HG02571 (cell line): ENCODE measurements at regions not wholly inside any gene's neighbourhood (a gene's known extent, or its start where the extent isn't known, plus 50 kb on each side); places are given as distances from the start of the nearest gene placed in this dataset.
"Not testable (repeated sequence)": the region's sequence is repeated elsewhere in the genome, so short reads cannot be mapped to it uniquely, and the experiment has no call there.

ENCODE experiments used
- ATAC-seq: cut with Tn5 transposase; IDR thresholded peaks from one replicate; pipeline ENCODE4 v1.9.1; 2021; ENCODE audit warnings: mild to moderate bottlenecking, moderate library complexity; ENCODE audit not compliant: unreplicated experiment

GRCh38 chr5:27091858-27092257 lies 53.5 kb upstream of the CDH9 start:
- ATAC-seq, result no peak

GRCh38 chr5:27088822-27089221 lies 50.4 kb upstream of the CDH9 start:
- ATAC-seq, result not testable (repeated sequence)
